ENCODE measurements at regions not wholly inside any gene's neighbourhood (a gene's known extent, or its start where the extent isn't known, plus 50 kb on each side); places are given as distances from the start of the nearest gene placed in this dataset.

DNA sequence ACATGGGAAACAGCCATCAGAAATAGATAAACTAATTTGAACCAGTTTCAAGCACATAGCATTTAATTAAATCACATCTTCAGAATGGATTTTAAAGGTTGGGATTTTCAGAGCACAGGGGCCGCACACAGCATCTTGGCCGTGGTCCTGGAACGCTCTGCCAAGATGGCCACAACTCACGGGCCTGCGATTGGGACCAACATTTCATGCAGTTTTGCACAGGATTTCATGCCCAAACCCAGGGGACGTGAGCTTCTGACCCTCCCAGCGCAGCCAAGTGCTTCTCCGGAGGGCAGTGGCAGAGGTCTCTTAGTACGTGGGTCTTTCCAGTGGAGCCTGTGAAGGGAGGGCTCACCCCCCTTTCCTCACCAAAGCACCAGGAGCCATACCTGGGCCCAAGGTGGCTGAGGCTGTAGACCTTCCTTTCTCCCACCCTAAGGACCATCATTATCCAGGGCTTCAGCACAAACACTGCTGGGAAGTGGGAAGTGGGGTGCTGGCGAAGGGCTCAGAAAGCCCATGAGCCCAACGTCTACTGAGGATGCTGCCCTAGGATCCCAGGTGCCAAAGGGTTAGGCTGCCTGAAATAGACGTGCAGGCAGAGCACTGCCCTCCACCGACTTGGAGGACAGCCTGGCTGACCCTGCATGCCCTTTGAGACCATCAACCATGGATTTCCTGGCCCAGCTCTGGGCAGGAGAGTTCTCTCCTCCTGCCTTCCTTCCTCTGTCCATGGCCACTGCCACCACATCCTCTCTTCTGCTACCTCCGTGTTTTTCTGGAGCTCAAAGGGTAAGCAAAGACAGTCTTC is 611.2 kb upstream of the MGMT start:
- Histone ChIP-seq H3K9me2 (ENCODE audit: insufficient read depth) (no peaks in the 10 kb centered on the region), H3K79me2 (ENCODE audit: insufficient read depth, low read length) (no peaks in the 10 kb centered on the region), H3K9me3 (ENCODE audit: control insufficient read depth in 1 of 2, insufficient read depth in 1 of 2, low read depth in 1 of 2, low read length in 2 of 2) (no peaks in the 10 kb centered on the region), H2AFZ (ENCODE audit: low read depth, low read length, poor library complexity, severe bottlenecking) (no peak overlapping the region), H3K27me3 (ENCODE audit: insufficient read depth, low read length) (peaks cover 24% of the 10 kb centered on the region; the same call in 1 of the 2 replicates), H3K4me3 (replicated peaks in 1 of 2; ENCODE audit: low read depth in 1 of 2, low read length in 2 of 2) (no peak overlapping the region), H4K20me1 (ENCODE audit: insufficient read depth) (no peaks in the 10 kb centered on the region), H3K36me3 (ENCODE audit: control insufficient read depth in 1 of 2, insufficient read depth in 2 of 2, low read length in 2 of 2) (no peaks in the 10 kb centered on the region), H3K27ac (ENCODE audit: low read depth, low read length) (no peak overlapping the region), H3K4me2 (ENCODE audit: low read length) (no peak overlapping the region), H3K4me1 (ENCODE audit: control insufficient read depth in 1 of 2, insufficient read depth in 2 of 2, low read length in 2 of 2) (no peaks in the 10 kb centered on the region), H3K9ac (ENCODE audit: low read length) (no peak overlapping the region)
- DNase-seq (ENCODE audit: low read depth, low spot score) (no peak), ATAC-seq (no peak)
- no peak for TF ChIP-seq POLR2A (IDR thresholded peaks at IDR 0.05; ENCODE audit: borderline replicate concordance, extremely low read depth, insufficient read depth, insufficient read length)
- no peak for TF ChIP-seq CEBPB (IDR thresholded peaks at IDR 0.05; ENCODE audit: low read depth)
- no peak for TF ChIP-seq ELF1 (IDR thresholded peaks at IDR 0.05; ENCODE audit: borderline replicate concordance, low read depth)
- no peak for TF ChIP-seq RAD21 (IDR thresholded peaks at IDR 0.05; ENCODE audit: low read depth)
- TF ChIP-seq CTCF (IDR thresholded peaks at IDR 0.05 in 2 of 3, conservative IDR thresholded peaks at IDR 0.05 in 1 of 3; ENCODE audit: borderline replicate concordance in 1 of 3, insufficient read depth in 1 of 3, low read depth in 2 of 3, low read length in 2 of 3) = no peak
- no peak for TF ChIP-seq REST (IDR thresholded peaks at IDR 0.05; ENCODE audit: low read depth)
- TF ChIP-seq FOSL1 (IDR thresholded peaks at IDR 0.05; ENCODE audit: low read depth) = no peak
- no peak for TF ChIP-seq EZH2phosphoT487 (IDR thresholded peaks at IDR 0.05; ENCODE audit: borderline replicate concordance)
- TF ChIP-seq ZFX (IDR thresholded peaks at IDR 0.05) = no peak
- TF ChIP-seq SIN3A (IDR thresholded peaks at IDR 0.05; ENCODE audit: low read depth) = no peak
- no peak for TF ChIP-seq CBX3 (IDR thresholded peaks at IDR 0.05; ENCODE audit: low read depth)
- TF ChIP-seq SP1 (IDR thresholded peaks at IDR 0.05; ENCODE audit: low read depth) = no peak
- TF ChIP-seq ATF3 (IDR thresholded peaks at IDR 0.05) = no peak
- ChIA-PET CTCF (no interaction called here), RAD21 (ENCODE audit: low non-redundant PET in 1 of 2, low total read pairs in 2 of 2, uncharacterized antibody in 2 of 2, unreplicated experiment in 2 of 2) (no interaction called here), POLR2A (no interaction called here)
- BruUV-seq (replicated peaks) = no TSS peak
- intact Hi-C loops (cut with micrococcal nuclease) = no loop called here
